Mesenchymal stem cell (in vitro differentiated cells and primary cell): ENCODE measurements at regions not wholly inside any gene's neighbourhood (a gene's known extent, or its start where the extent isn't known, plus 50 kb on each side); places are given as distances from the start of the nearest gene placed in this dataset.

Source experiments
- DNase-seq: peaks from one replicate; pipeline ENCODE4 v3.0.0-alpha.2; 2013
- H2AFZ ChIP-seq: one replicate; pipeline ENCODE4 v1.6.1; 2013; ENCODE audit warnings: low read depth, mild to moderate bottlenecking, control low read depth, inconsistent platforms, low read length, moderate library complexity
- H2AK5ac ChIP-seq: 2 replicates; pipeline ENCODE4 v1.6.1; 2013; ENCODE audit warnings: low read length, moderate library complexity, mild to moderate bottlenecking, inconsistent platforms; ENCODE audit not compliant: severe bottlenecking
- H2BK120ac ChIP-seq: one replicate; pipeline ENCODE4 v1.6.1; 2013; ENCODE audit warnings: low read depth, mild to moderate bottlenecking, inconsistent platforms, low read length, moderate library complexity
- H2BK12ac ChIP-seq, 2 experiments: one replicate each; pipeline ENCODE4 v1.6.1; 2013; ENCODE audit warnings: inconsistent platforms in 2 of 2, low read length in 2 of 2, mild to moderate bottlenecking in 2 of 2, moderate library complexity in 2 of 2, control low read depth in 1 of 2
- H2BK15ac ChIP-seq: one replicate; pipeline ENCODE4 v1.6.1; 2013; ENCODE audit warnings: mild to moderate bottlenecking, low read depth, inconsistent platforms; ENCODE audit not compliant: poor library complexity, severe bottlenecking
- H2BK5ac ChIP-seq: 2 replicates; pipeline ENCODE4 v1.6.1; 2013; ENCODE audit warnings: low read depth, mild to moderate bottlenecking, low read length, control low read depth, inconsistent platforms; ENCODE audit not compliant: poor library complexity, severe bottlenecking
- H3K14ac ChIP-seq, 2 experiments: one replicate each; pipeline ENCODE4 v1.6.1; 2013; ENCODE audit warnings: inconsistent platforms in 2 of 2, low read length in 2 of 2, control low read depth in 1 of 2, mild to moderate bottlenecking in 1 of 2, moderate library complexity in 1 of 2
- H3K18ac ChIP-seq, 2 experiments: one replicate each; pipeline ENCODE4 v1.6.1; 2013; ENCODE audit warnings: inconsistent platforms in 2 of 2, low read length in 2 of 2, control low read depth in 1 of 2, low read depth in 1 of 2, mild to moderate bottlenecking in 1 of 2
- H3K23ac ChIP-seq, 2 experiments: one replicate each; pipeline ENCODE4 v1.6.1; 2013; ENCODE audit warnings: inconsistent platforms in 2 of 2, low read length in 2 of 2, mild to moderate bottlenecking in 2 of 2, moderate library complexity in 2 of 2, control low read depth in 1 of 2
- H3K27ac ChIP-seq: 2 replicates; pipeline ENCODE4 v1.5.1; 2013; ENCODE audit warnings: mild to moderate bottlenecking, moderate library complexity, low read length, control low read depth, inconsistent platforms; ENCODE audit not compliant: poor library complexity, severe bottlenecking
- H3K27me3 ChIP-seq, 2 experiments: 2 replicates each; pipeline versions ENCODE4 v1.6.1 to v1.7.0; 2013; ENCODE audit warnings: low read length in 2 of 2, mild to moderate bottlenecking in 2 of 2, moderate library complexity in 2 of 2, control low read depth in 1 of 2, inconsistent platforms in 1 of 2; ENCODE audit not compliant: control insufficient read depth in 1 of 2, insufficient read depth in 1 of 2
- H3K36me3 ChIP-seq, 2 experiments: 2 replicates each; pipeline versions ENCODE4 v1.6.1 to v1.7.0; 2013; ENCODE audit warnings: low read length in 2 of 2, control low read depth in 1 of 2, inconsistent platforms in 1 of 2, low read depth in 1 of 2, mild to moderate bottlenecking in 1 of 2; ENCODE audit not compliant: insufficient read depth in 2 of 2, control insufficient read depth in 1 of 2
- H3K4ac ChIP-seq, 2 experiments: one replicate each; pipeline ENCODE4 v1.6.1; 2013; ENCODE audit warnings: inconsistent platforms in 2 of 2, low read length in 2 of 2, mild to moderate bottlenecking in 2 of 2, moderate library complexity in 2 of 2, control low read depth in 1 of 2, low read depth in 1 of 2
- H3K4me1 ChIP-seq: 2 replicates; pipeline ENCODE4 v1.6.1; 2013; ENCODE audit warnings: low read depth, low read length, control low read depth; ENCODE audit not compliant: control insufficient read depth, insufficient read depth
- H3K4me2 ChIP-seq: 2 replicates; pipeline ENCODE4 v1.6.1; 2013; ENCODE audit warnings: low read length, mild to moderate bottlenecking, inconsistent platforms; ENCODE audit not compliant: poor library complexity, severe bottlenecking
- H3K4me3 ChIP-seq, 2 experiments: 2 replicates each; pipeline versions ENCODE4 v1.5.1 to v1.7.0; 2013; ENCODE audit warnings: low read length in 2 of 2, mild to moderate bottlenecking in 2 of 2, control low read depth in 1 of 2, low read depth in 1 of 2; ENCODE audit not compliant: insufficient read depth in 1 of 2
- H3K79me1 ChIP-seq: replicated peaks from 2 replicates; pipeline ENCODE4 v1.6.1; 2013; ENCODE audit warnings: mild to moderate bottlenecking, control low read depth, low read length, inconsistent platforms; ENCODE audit not compliant: poor library complexity, severe bottlenecking
- H3K9ac ChIP-seq: 2 replicates; pipeline ENCODE4 v1.7.0; 2013; ENCODE audit warnings: mild to moderate bottlenecking, low read length, moderate library complexity
- H3K9me3 ChIP-seq: 2 replicates; pipeline ENCODE4 v1.7.0; 2013; ENCODE audit warnings: mild to moderate bottlenecking, low read length; ENCODE audit not compliant: control insufficient read depth
- H4K8ac ChIP-seq: one replicate; pipeline ENCODE4 v1.6.1; 2013; ENCODE audit warnings: inconsistent platforms, mild to moderate bottlenecking, low read length, moderate library complexity
- H4K91ac ChIP-seq: one replicate; pipeline ENCODE4 v1.6.1; 2013; ENCODE audit warnings: mild to moderate bottlenecking, low read length, inconsistent platforms
- WGBS: methylation state at CpG from one replicate; pipeline ENCODE4 v1.1.7; 2013; ENCODE audit warnings: mixed read lengths; 5-methylcytosine and 5-hydroxymethylcytosine counted together

DNA sequence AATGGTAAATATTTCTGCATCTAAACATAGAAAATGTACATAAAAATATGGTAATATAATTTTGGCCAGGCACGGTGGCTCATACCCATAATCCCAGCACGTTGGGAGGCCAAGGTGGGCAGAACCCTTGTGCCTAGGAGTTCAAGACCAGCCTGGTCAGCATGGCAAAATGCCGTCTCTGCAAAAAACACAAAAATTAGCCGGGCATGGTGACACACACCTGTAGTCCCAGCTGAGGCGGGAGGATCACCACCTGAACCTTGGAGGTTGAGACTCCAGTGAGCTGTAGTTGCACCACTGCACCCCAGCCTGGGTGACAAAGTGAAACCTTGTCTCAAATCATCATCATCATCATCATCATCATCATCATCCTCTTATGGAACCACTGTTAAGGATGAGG is 230.6 kb upstream of the NCAM1 start:
- Histone ChIP-seq H4K91ac (no peak overlapping the region), H2BK15ac (no peak overlapping the region), H3K14ac (no peak overlapping the region), H2BK12ac (no peak overlapping the region), H3K4me3 (no peak overlapping the region), H2AK5ac (no peak overlapping the region), H3K9ac (no peak overlapping the region), H3K27ac (no peak overlapping the region), H3K27me3 (peaks cover 0 to 32% of the 10 kb centered on the region in 2 experiments), H4K8ac (no peak overlapping the region), H3K36me3 (no peaks in the 10 kb centered on the region), H3K18ac (no peak overlapping the region), H2AFZ (no peak overlapping the region), H3K4ac (no peak overlapping the region), H3K23ac (no peak overlapping the region), H3K9me3 (no peaks in the 10 kb centered on the region), H2BK120ac (no peak overlapping the region), H2BK5ac (no peak overlapping the region), H3K4me2 (no peak overlapping the region), H3K4me1 (no peaks in the 10 kb centered on the region), H3K79me1 (no peaks in the 10 kb centered on the region)
- 62% methylated on average over 5 of the region's 5 CpGs for WGBS
- no peak for DNase-seq

DNA sequence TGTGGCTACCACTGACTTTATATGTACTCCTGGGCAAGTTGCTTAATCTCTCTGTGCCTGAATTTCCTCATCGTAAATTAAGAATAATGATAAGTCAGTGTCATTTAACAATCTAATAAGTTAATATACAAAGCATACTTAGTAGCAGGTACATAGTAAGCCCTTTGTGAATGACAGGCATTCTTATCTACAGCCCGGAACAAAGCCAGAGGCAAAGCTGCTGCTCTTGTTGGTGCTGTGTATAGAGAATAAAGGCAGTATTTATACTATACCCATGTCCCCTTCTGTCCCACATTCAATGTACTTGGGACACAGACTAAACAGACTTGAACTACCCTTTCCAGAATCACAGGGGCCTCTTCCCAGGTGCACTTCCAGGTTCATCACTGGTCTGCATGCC is 229.7 kb upstream of the NCAM1 start:
- H3K14ac ChIP-seq = no peak overlapping the region
- H3K4ac ChIP-seq = no peak overlapping the region
- no CpG with 5 or more reads among the region's 2 CpGs for WGBS

GRCh38 chr11:112732031-112732430 is 229.2 kb upstream of the NCAM1 start:
- DNase-seq = no peak
- H2AFZ ChIP-seq = no peak overlapping the region
- H2BK15ac ChIP-seq = no peak overlapping the region
- H3K14ac ChIP-seq = no peak overlapping the region
- H4K8ac ChIP-seq = no peak overlapping the region
- H2BK12ac ChIP-seq = no peak overlapping the region
- H3K9me3 ChIP-seq = no peaks in the 10 kb centered on the region
- no peak overlapping the region for H3K27ac ChIP-seq
- no peak overlapping the region for H3K23ac ChIP-seq
- H3K4me2 ChIP-seq = no peak overlapping the region
- H3K9ac ChIP-seq = no peak overlapping the region
- H3K4ac ChIP-seq = no peak overlapping the region
- no peak overlapping the region for H3K18ac ChIP-seq
- no peaks in the 10 kb centered on the region for H3K79me1 ChIP-seq
- no peak overlapping the region for H2AK5ac ChIP-seq
- no peak overlapping the region for H4K91ac ChIP-seq
- H3K4me1 ChIP-seq = no peaks in the 10 kb centered on the region
- WGBS = 50% methylated on average over 4 of the region's 4 CpGs
- no peak overlapping the region for H2BK5ac ChIP-seq
- no peaks in the 10 kb centered on the region for H3K36me3 ChIP-seq
- peaks cover 0 to 23% of the 10 kb centered on the region in 2 experiments for H3K27me3 ChIP-seq
- H2BK120ac ChIP-seq = no peak overlapping the region
- H3K4me3 ChIP-seq = peak overlapping the region in 1 of 2 experiments; percentile 17

More for the DNA sequence above, 229.7 kb upstream of the NCAM1 start:
- no peaks in the 10 kb centered on the region for H3K79me1 ChIP-seq
- no peak overlapping the region for H3K27ac ChIP-seq
- H4K8ac ChIP-seq = no peak overlapping the region
- peaks cover 0 to 28% of the 10 kb centered on the region in 2 experiments for H3K27me3 ChIP-seq
- no peak overlapping the region for H3K9ac ChIP-seq
- H2AFZ ChIP-seq = no peak overlapping the region
- H3K4me2 ChIP-seq = no peak overlapping the region
- no peaks in the 10 kb centered on the region for H3K4me1 ChIP-seq
- no peak overlapping the region for H4K91ac ChIP-seq
- no peak overlapping the region for H3K4me3 ChIP-seq
- H2BK120ac ChIP-seq = no peak overlapping the region
- no peak overlapping the region for H3K23ac ChIP-seq
- no peak overlapping the region for H2AK5ac ChIP-seq
- no peaks in the 10 kb centered on the region for H3K9me3 ChIP-seq
- DNase-seq = no peak
- no peak overlapping the region for H2BK12ac ChIP-seq
- H2BK15ac ChIP-seq = no peak overlapping the region
- no peaks in the 10 kb centered on the region for H3K36me3 ChIP-seq
- no peak overlapping the region for H2BK5ac ChIP-seq
- H3K18ac ChIP-seq = no peak overlapping the region

DNA sequence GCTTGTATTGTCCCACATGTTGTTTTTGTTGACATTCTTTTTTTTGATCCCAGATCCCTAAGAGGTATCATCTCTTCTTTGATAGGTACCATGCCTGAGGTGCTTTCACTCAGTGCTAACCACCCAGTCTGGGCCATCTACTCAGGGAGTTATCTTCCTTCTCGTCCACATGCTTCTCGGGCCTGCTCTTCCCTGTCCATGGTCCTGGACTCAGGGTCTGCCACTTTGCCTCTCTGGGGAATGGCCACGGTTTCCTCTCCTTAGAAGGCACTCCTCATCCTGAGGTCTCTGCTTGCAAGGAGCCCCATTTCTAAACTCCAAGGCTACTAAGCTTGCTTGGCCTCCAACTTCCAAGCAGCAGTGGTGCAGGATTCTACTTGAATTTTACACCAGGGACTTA is 227.0 kb upstream of the NCAM1 start:
- Histone ChIP-seq H3K9me3 (no peaks in the 10 kb centered on the region), H3K23ac (no peak overlapping the region), H3K18ac (no peak overlapping the region), H3K4me1 (no peaks in the 10 kb centered on the region), H4K8ac (no peak overlapping the region), H3K9ac (no peak overlapping the region), H2AFZ (no peak overlapping the region), H3K79me1 (no peaks in the 10 kb centered on the region), H2AK5ac (no peak overlapping the region), H3K14ac (no peak overlapping the region), H2BK15ac (no peak overlapping the region), H3K4ac (no peak overlapping the region), H3K4me3 (no peak overlapping the region), H2BK12ac (no peak overlapping the region), H3K27ac (no peak overlapping the region), H3K4me2 (no peak overlapping the region), H3K27me3 (peaks cover 0 to 7% of the 10 kb centered on the region in 2 experiments), H4K91ac (no peak overlapping the region), H2BK120ac (no peak overlapping the region), H2BK5ac (no peak overlapping the region), H3K36me3 (no peaks in the 10 kb centered on the region)
- DNase-seq = peak; percentile 38
- WGBS = 14% methylated on average over 3 of the region's 3 CpGs
